Umbilical cord (tissue), 1 donor: ENCODE measurements at regions not wholly inside any gene's neighbourhood (a gene's known extent, or its start where the extent isn't known, plus 50 kb on each side); places are given as distances from the start of the nearest gene placed in this dataset.

Experiments
- DNase-seq: peaks from one replicate; pipeline ENCODE4 v3.0.0-alpha.2; 2015; ENCODE audit warnings: low spot score

DNA sequence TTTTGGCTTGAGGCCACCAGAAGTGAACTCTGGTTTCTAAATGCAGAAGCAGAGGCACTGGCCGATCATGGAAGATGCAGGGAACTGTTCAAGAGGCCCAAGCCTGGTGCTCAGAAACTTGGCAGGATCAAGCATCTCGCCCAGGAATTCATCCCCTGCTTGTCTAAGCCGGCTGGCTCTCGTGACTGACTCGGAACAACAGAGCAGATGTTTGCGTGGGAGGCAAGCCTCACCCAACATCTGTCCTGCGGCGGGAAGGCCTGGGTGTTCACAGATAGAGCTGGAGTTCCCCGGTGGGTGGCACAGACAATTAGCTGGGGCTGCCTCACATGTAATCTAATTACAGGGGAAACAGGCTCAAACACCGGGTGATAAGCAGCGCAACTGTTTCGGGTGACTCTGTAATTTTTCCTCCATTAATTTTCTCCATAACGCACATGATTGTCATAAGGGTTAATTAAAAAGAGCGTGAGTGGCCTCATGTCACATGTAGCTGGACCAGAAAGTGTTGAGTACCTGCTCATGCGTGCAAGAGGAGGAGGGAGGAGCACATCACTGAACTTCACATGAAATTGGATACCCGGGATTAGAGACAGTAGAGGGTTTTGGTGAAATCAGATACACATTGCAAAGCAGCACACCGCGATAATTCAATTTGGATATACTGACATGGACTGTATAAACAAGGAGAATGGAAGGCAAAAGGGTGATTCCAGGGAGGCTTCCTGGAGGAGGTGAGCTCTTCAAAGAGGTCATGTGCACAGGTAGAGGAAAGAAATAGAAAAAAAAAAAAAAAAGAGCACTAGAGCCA is 180.0 kb downstream of the ETS2 start:
- DNase-seq, result peak; percentile 97

DNA sequence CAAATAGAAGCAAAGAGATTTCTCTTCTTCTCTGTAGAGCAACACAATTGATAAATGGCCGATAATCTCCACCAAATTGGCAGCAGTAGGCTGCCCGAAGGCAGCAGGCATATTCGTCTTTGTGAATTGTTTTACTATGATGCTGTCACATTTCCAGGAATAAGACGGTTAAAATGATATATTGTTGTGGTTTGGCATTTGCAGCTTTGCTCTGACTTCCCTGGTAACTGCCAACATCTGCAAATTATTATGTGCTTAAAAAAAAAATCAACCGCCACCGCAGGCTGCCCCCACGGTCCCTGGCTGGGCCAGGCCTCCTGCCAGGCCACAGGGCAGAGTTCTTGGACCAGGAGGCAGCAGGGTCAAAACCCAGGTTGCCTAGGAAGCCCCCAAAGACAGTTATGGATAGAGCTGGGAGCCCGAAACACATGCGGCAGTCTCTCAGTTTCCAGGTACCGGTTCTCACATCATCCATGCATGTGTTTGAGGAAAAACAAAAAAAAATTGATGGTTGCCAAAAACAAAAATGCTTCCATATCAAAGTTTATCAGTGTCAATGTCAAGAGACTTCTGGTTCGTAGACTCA is 179.3 kb downstream of the ETS2 start:
- peak; percentile 82 for DNase-seq

DNA sequence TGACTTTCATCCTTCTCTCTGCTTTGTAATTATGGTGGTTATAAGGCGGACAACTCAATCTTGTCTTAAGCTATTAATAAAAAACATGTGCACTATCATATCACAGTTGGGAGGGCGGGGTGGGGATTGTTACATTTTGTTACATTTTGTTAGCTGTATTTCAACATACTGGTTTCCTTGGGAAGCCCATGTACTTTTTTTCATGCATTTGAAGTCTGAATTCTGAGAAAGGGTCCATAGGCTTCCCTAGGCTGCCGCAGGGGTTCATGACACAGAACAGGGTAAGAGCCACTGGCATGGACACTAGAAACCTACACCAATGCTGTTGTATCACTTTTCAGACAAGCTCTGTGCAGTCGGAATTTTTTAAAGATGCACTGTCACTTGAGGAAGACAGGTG is 178.8 kb downstream of the ETS2 start:
- DNase-seq, result no peak

DNA sequence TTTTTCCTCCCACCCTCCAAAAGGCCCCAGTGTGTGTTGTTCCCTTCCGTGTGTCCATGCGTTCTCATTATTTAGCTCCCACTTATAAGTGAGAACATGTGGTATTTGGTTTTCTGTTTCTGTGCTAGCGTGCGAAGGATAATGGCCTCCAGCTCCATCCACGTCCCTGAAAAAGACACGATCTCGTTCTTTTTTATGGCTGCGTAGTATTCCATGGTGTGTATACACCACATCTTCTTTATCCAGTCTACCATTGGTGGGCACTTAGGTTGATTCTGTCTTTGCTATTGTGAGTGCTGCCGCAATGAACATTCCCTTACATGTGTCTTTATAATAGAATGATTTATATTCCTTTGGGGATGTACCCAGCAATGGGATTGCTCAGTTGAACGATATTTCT is 177.8 kb downstream of the ETS2 start:
- DNase-seq, result no peak

DNA sequence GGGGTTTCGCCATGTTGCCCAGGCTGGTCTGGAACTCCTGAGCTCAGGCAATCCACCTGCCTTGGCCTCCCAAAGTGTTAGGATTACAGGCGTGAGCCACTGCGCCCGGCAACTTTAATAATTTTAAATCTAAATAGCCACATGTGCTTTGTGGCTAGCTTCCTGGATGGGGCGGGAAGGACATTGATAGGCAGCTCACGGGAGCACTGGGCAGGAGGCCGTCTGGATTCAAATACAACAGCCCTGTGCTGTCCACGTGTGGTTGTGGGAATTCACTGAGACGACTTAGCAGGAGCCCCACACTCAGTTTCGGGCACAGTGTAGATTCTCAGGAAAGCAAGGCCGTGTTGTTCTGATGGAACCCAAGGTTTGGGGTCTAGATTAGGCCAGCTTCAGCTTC is 177.1 kb downstream of the ETS2 start:
- no peak for DNase-seq

DNA sequence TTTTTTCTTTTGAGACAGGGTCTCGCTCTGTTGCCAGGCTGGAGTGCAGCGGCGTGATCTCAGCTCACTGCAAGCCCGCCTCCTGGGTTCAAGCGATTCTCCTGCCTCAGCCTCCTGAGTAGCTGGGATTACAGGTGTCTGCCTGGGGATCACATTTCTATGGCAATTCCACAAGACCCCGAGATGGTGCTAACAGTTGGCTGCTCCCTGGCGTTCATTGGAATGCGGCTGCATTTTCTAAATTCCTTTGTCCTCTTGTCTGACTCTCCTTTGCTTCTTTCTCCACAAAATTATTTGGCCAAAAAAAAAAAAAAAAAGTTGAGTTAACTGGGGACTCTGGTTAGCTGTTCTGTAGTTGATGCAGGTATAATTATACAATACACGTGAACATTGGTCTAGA is 176.4 kb downstream of the ETS2 start:
- no peak for DNase-seq

DNA sequence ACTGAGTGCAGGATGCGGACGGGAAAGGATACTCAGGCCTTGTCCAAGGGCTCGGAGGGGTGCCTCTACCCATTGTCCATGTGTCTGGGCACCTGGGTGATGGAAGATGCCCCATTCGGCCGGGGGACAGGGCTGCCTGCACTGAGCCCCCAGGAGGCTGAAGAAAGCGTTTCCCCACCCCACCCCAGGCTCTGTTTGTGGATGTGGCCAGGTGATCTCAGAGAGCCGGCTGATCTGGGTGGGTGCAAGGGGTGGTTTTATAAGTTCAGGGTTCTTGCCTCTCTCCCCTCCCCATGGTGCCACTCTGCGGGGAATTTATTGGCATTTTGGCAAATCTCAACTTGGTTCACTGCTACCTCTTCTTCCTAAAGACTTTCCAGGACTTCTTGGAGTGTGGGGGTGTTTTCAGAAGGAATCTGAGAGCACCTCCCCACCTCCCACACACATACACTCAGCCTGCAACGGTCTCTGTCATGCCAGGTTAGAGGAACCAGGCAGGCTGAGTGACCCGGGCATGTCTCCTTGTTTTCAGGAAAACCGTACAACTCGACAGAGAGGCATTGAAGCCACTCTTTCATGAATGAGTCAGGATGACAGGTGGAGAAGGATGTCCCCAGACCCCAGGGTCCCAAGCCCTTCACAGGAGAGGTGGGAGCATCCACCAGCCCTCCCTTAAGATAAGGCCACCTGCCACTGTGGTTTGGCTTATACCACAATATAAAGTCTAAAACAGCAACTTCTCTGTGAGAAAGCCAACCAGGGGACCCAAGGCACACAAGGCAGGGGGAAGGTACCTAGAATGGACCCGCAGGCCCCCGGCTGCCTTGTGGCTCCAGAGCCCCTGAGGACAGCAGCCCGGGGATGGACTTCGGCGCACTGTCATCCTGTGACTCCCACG is 174.9 kb downstream of the ETS2 start:
- DNase-seq, result no peak

DNA sequence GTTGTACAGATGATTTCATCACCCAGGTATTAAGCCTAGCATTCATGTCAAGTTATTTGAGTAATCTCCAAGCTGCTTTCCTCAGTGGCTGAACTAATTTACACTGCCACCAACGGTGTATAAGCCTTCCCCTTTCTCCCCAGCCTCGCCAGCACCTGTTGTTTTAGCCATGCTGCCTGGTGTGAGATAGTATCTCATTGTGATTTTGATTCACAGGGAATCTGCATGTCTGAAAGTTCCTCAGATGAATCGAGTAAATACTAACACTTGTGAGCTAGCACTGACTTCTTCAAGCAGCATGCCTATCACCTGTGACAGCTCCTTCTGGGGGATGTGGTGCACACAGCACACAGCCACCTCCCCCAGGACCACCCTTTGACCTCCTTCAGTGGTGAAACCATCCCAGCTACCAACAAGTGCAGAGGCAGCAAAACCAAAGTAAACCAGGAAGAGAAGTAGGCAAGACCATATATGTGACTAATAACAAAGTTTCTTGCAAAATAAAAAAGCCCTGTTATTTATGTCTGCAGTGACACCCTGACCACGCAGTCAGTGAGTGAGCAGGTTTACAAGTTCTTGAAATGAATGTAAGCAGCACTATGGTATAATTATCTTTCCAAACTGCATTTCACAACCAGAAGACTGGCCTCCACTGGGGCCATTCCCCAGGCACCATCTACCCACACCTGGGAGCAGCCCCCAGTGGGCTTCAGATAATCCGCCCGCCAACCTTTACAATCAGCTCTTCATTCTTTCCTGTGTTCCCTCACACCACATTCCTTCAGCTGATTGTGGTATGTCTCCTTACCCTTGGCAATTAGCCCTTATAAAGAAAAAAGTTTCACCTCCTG is 173.8 kb downstream of the ETS2 start:
- DNase-seq, result no peak

DNA sequence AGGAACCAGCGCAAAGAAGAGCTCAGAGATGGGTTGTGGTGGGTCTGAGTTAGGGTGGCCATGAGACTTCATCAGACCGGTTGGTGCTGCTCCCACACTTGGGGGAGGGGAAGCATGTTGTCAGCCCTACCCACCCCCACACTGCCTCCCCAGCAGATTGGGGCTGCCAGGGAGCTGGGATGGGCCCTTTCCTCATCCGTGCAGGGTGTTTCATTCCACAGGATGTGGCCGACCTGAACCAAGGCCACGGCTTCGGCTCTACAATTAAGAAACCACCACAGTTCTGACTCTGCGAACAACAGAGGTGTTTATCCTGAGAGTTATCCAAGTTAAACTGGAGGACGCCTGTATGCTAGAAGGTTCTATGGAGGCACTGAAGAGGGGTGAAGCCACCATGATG is 171.2 kb downstream of the ETS2 start:
- DNase-seq, result no peak

DNA sequence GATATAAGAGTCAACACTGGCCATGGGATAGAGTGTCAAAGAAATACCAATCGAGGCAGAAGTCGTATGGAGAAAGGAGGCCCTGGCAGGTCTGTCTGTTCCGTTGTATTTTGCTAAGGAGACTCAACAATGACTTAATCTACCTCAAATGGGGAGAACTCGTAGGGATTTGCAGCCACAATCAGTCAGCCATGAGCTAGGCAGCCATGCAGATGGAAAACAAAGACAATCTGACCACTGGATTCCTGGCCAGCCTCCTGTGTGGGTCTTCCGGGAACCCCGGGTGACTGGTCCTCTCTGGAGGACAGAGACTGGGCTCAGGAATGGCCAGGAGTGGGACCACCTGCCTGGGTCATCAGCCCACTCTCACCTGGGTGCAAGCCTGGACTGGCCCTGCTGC is 167.8 kb downstream of the ETS2 start:
- no peak for DNase-seq

DNA sequence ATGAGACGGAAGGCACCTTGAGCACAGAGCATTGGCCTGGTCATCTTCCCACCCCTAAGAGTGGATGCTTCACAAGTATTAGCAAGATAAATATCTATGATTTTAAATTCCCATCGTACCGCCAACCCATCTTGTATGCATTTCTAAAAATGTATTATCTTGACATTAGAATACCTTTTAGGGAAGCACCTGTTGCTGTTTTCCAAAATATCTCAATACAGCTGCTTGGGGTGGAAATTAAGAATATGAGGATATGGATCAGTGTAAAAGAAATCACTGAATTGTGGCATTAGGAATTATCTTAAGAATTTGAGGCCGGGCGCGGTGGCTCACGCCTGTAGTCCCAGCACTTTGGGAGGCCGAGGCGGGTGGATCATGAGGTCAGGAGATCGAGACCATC is 166.3 kb downstream of the ETS2 start:
- DNase-seq, result no peak

DNA sequence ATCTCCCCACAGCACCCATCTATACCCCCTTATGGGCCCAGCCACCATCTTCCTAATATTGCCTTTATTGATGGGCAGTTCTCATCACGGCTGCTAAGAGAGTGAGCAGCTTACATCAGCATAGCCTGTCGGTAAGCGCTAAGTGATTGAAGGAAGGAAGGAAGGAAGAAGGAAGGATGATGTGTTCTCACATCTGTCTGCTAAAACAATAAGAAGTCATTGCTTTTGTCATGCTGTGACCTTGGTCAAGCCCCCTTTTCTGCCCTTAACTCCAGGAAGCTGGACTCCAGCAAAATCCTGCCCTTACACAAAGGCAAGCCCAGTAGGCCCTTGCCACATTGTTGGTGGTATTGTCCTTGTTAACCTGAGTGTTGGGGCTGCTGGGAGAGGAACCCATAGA is 165.0 kb downstream of the ETS2 start:
- DNase-seq, result no peak

DNA sequence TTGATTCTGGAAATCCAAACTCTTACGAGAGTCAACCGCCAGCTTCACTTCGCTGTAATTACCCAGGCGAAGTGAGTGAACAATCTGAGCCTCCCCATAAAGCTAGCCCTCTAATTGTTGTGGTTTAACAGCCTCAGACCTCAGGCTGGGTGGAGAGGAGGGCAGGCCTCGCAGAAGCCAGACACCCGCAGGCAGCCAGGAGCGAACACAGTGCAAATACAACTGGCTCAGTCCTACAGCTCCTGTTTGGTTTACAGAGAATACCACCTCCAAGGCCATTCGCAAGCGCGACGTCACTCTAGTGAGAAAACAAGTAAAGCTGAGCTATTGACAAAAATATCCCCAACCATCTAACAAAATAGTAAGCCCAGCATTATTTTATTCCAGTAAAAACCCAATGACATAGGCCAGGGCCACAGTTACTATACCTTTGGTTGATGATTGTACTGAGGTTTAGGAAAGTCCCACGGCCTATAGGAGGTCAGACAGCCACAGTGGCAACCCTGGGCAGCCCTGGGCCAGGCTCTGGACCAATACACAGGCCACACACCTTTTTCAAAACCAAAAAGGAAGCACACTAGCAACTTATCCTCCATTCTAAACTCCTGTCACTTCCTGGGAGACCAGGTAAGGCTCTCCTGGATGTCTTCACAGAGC is 163.3 kb downstream of the ETS2 start:
- DNase-seq, result no peak

DNA sequence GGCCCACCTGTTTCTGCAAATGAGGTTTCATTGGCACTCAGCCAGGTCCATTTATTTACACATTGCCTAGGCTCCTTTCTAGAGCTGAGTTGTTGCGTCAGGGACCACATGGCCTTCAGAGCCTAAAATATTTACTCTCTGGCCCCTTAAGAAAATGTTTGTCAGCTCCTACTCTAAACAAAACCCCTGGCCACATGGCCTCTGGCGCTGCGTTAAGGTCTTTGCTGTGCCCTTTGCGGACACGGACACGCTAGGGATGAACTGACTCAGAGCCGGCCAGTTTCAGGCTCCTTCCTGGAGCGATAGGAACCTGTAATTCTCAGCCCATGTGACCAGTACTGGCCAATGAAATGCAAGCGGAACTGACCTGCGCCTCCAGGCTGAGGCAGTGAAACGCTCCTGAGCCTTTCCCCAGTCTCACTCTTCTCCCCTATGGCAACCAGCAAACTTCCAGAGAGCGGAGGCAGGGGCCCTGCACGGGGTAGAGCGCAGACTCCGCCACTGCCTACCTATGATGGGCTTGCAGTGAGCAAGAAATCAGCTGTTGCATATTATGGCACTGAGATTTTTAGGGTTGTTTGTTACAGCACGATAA is 160.3 kb downstream of the ETS2 start:
- DNase-seq, result peak; percentile 72

DNA sequence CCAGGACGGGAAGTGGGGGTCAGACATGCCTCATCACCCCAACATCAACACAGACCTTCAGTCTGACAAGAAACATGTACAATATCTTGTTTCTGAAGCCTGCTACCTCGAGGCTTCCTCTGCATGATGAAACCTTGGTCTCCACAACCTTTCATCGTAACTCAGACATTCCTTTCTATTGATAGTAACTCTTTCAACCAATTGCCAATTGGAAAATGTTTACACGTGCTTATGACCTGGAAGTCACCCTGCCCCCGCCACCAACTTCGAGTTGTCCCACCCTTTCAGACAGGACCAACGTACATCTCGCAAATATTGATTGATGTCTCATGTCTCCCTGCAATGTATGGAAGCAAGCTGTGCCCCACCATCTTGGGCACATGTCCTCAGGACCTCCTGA is 159.5 kb downstream of the ETS2 start:
- no peak for DNase-seq

DNA sequence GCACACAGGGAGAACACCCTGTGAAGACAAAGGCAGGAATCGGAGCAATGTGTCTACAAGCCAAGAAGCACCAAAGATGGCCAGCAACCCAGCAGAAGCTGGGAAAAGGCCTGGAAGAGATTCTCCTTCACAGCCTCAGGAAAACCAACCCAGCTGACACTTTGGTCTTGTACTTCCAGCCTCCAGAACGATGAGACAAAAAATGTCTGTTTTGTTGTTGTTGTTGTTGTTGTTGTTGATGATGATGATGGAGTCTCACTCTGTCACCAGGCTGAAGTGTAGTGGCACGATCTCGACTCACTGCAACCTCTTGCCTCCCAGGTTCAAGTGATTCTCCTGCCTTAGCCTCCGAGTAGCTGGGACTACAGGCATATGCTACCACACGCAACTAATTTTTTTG is 157.3 kb downstream of the ETS2 start:
- DNase-seq, result no peak

DNA sequence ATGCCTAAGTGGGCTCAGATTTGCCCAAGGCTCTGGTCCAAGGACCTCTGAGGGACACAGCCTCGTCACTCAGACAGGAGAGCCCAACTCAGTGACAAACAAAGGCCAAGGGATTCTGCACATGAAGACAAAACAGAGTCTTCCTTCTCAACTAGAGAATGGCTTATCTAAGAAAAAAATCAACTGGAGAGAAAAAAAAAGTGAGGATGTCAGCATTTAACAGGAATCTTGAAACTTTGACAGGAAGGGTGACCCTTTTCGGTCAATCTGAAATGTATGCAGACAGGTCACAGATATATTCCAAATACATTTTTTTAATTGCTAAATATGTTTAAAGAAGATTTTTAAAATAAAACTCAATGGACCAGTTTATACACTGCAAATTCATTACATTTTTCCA is 154.5 kb downstream of the ETS2 start:
- no peak for DNase-seq

DNA sequence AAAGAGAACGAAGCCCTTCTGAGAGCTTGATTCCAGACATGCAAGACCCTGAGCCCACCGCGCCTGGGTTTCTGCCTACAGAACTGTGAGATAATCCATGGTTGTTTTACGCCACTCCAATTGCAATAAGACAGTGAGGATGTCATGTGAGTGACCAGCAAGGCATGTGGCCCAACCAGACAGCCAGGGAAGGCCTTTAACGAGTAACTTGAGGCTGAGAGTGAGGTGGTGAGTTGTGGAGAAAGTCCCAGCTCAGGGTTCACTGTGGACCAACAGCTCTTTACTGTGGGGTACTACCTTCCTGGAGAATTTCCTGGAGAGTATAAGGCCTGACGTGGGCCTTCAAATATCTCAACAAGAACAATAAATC is 153.9 kb downstream of the ETS2 start:
- no peak for DNase-seq

DNA sequence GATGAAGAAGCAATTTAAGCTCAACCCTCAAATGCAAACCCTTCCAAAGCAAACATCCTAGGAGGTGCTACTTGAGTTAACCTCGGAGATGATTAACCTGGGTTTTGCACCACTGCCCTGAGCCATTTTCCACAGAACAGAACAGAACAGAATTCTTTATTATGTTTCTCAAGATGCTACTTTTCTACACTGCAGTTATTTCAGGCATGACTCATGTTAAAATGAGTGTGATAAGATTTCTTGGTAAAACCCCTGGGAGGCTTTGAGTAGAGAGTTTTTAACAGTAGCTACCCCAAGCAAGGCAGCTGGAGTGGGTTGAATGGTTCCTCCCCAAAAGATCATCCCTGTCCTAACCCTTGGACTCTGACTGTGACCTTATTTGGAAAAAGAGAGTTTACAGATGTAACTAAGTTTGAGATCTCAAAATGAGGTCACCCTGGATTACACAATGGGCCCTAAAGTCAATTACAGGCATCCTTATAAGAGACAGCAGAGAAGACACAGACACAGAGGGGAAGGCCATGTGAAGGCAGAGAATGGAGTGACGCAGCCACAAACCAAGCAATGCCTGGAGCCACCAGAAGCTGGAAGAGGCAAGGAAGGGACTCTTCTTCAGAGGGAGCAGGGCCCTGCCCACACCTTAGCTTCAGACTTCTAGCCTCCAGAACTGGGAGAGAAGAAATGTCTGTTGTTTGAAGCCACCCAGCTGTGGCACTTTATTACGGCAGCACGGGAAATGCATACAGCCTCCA is 153.4 kb downstream of the ETS2 start:
- peak; percentile 97 for DNase-seq

DNA sequence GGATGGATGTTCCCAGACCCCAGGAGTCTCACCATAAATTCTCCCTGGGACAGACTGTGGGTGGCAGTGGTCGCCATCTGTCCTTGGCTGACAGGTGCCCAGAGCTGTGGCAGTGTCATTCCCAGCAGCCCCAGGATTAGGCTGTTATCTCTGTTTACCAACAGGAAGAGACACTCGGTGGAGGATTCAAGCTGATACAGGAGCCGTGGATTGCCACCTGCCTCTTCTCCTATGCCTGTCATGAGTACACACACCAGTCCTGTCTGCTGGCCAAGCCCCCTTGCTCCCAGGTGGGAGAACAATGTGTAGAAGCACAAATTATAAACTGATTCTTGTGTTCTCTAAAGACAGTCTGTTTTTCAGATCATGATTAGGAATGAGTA is 152.6 kb downstream of the ETS2 start:
- DNase-seq, result no peak
